ENCODE measurements at regions not wholly inside any gene's neighbourhood (a gene's known extent, or its start where the extent isn't known, plus 50 kb on each side); places are given as distances from the start of the nearest gene placed in this dataset.

DNA sequence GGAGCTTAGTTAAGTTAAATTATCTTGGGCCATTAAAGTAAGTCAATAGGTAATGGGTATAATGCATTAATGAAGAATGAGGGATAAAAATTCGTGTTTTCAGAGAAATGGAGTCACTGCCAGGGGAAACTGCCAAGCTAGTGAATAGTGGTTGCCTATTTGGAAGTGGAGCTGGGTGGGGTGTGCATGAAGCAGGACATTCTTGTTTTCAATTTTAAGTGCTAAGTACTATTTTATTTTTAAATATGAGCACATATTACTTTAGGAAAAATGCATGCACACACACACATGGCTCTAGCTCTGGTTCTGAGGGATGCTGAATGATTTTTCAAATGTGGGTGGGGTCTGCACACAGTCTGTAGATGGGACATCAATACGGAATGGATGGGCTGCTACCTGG, 717.7 kb upstream of the SGCG start:
- TF ChIP-seq, protein P1, sequence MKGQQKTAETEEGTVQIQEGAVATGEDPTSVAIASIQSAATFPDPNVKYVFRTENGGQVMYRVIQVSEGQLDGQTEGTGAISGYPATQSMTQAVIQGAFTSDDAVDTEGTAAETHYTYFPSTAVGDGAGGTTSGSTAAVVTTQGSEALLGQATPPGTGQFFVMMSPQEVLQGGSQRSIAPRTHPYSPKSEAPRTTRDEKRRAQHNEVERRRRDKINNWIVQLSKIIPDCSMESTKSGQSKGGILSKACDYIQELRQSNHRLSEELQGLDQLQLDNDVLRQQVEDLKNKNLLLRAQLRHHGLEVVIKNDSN (IDR thresholded peaks at IDR 0.05; ENCODE audit: borderline replicate concordance, low read depth) = no peak
- no peak for TF ChIP-seq GABPA (IDR thresholded peaks at IDR 0.05; ENCODE audit: low read depth)
- TF ChIP-seq, protein P2, sequence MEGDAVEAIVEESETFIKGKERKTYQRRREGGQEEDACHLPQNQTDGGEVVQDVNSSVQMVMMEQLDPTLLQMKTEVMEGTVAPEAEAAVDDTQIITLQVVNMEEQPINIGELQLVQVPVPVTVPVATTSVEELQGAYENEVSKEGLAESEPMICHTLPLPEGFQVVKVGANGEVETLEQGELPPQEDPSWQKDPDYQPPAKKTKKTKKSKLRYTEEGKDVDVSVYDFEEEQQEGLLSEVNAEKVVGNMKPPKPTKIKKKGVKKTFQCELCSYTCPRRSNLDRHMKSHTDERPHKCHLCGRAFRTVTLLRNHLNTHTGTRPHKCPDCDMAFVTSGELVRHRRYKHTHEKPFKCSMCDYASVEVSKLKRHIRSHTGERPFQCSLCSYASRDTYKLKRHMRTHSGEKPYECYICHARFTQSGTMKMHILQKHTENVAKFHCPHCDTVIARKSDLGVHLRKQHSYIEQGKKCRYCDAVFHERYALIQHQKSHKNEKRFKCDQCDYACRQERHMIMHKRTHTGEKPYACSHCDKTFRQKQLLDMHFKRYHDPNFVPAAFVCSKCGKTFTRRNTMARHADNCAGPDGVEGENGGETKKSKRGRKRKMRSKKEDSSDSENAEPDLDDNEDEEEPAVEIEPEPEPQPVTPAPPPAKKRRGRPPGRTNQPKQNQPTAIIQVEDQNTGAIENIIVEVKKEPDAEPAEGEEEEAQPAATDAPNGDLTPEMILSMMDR (IDR thresholded peaks at IDR 0.05) = no peak
- no peak for TF ChIP-seq TAF1 (IDR thresholded peaks at IDR 0.05; ENCODE audit: borderline replicate concordance, low read depth, low read length)
- TF ChIP-seq, protein P3, sequence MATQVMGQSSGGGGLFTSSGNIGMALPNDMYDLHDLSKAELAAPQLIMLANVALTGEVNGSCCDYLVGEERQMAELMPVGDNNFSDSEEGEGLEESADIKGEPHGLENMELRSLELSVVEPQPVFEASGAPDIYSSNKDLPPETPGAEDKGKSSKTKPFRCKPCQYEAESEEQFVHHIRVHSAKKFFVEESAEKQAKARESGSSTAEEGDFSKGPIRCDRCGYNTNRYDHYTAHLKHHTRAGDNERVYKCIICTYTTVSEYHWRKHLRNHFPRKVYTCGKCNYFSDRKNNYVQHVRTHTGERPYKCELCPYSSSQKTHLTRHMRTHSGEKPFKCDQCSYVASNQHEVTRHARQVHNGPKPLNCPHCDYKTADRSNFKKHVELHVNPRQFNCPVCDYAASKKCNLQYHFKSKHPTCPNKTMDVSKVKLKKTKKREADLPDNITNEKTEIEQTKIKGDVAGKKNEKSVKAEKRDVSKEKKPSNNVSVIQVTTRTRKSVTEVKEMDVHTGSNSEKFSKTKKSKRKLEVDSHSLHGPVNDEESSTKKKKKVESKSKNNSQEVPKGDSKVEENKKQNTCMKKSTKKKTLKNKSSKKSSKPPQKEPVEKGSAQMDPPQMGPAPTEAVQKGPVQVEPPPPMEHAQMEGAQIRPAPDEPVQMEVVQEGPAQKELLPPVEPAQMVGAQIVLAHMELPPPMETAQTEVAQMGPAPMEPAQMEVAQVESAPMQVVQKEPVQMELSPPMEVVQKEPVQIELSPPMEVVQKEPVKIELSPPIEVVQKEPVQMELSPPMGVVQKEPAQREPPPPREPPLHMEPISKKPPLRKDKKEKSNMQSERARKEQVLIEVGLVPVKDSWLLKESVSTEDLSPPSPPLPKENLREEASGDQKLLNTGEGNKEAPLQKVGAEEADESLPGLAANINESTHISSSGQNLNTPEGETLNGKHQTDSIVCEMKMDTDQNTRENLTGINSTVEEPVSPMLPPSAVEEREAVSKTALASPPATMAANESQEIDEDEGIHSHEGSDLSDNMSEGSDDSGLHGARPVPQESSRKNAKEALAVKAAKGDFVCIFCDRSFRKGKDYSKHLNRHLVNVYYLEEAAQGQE (IDR thresholded peaks at IDR 0.05; ENCODE audit: low read depth, low read length) = no peak
- no peak for TF ChIP-seq EP300 (IDR thresholded peaks at IDR 0.05; ENCODE audit: borderline replicate concordance in 1 of 2, low read depth in 1 of 2, low read length in 1 of 2)
- no peak for TF ChIP-seq TEAD4 (IDR thresholded peaks at IDR 0.05; ENCODE audit: borderline replicate concordance, insufficient read depth)
- TF ChIP-seq POLR2AphosphoS5 (IDR thresholded peaks at IDR 0.05; ENCODE audit: low read depth, low read length) = no peak
- TF ChIP-seq GATA2 (CRISPR knock-in tag; IDR thresholded peaks at IDR 0.05) = no peak
- TF ChIP-seq RFX5 (IDR thresholded peaks at IDR 0.05; ENCODE audit: low read length) = no peak
- no peak for TF ChIP-seq MEF2A (IDR thresholded peaks at IDR 0.05; ENCODE audit: borderline replicate concordance, low read depth)
- no peak for TF ChIP-seq JUND (IDR thresholded peaks at IDR 0.05)
- TF ChIP-seq, protein P4, sequence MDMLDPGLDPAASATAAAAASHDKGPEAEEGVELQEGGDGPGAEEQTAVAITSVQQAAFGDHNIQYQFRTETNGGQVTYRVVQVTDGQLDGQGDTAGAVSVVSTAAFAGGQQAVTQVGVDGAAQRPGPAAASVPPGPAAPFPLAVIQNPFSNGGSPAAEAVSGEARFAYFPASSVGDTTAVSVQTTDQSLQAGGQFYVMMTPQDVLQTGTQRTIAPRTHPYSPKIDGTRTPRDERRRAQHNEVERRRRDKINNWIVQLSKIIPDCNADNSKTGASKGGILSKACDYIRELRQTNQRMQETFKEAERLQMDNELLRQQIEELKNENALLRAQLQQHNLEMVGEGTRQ (IDR thresholded peaks at IDR 0.05; ENCODE audit: borderline replicate concordance, low read depth, low read length) = no peak

Data from SK-N-SH (cell line).